ENCODE measurements at regions not wholly inside any gene's neighbourhood (a gene's known extent, or its start where the extent isn't known, plus 50 kb on each side); places are given as distances from the start of the nearest gene placed in this dataset.

DNA sequence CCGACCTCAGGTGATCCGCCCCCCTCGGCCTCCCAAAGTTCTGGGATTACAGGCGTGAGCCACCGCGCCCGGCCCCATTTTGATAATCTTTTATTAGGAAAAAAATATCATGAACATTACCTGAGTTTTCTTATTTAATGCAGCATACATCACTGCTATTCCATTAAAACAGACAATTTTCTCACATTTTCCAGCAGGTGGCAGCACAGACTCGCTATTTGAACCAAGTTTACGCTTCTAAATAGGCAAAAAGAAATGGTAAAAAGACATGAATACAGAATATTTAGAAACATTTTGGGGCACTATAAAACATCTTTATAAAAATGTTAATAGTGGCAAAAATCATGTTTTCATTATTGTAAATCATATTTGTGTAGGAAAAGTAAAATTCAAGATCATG is 903.1 kb downstream of the SLITRK6 start:
- in situ Hi-C loops (cut with MboI): no loop called here
- H3K9me3 ChIP-seq (ENCODE audit: low read depth): no peaks in the 10 kb centered on the region
- H3K4me3 ChIP-seq: no peak overlapping the region
- H3K4me1 ChIP-seq (ENCODE audit: insufficient read depth): no peaks in the 10 kb centered on the region
- no peak for TF ChIP-seq EZH2 (IDR thresholded peaks at IDR 0.05; ENCODE audit: insufficient read depth, poor library complexity, severe bottlenecking)
- no peak for TF ChIP-seq EZH2phosphoT487 (IDR thresholded peaks at IDR 0.05; ENCODE audit: insufficient read depth, low read depth)
- no peaks in the 10 kb centered on the region for H3K27me3 ChIP-seq (replicated peaks; ENCODE audit: insufficient read depth)
- no peaks in the 10 kb centered on the region for H3K79me2 ChIP-seq (ENCODE audit: insufficient read depth)
- no peak overlapping the region for H2AFZ ChIP-seq
- H3K27ac ChIP-seq: no peak overlapping the region
- no peak overlapping the region for H3K4me2 ChIP-seq (ENCODE audit: unreplicated experiment)
- no peaks in the 10 kb centered on the region for H3K9me2 ChIP-seq (ENCODE audit: insufficient read depth)
- H3K36me3 ChIP-seq (ENCODE audit: low read depth): no peaks in the 10 kb centered on the region
- no peak overlapping the region for H3K9ac ChIP-seq
- H4K20me1 ChIP-seq (ENCODE audit: insufficient read depth): no peaks in the 10 kb centered on the region
- WGBS, 2 experiments (ENCODE audit: low coverage in 1 of 2, low lambda C conversion rate in 2 of 2, missing lambda C conversion rate in 2 of 2): 1 to 2% methylated on average over 9 of the region's 9 CpGs
- H3F3A ChIP-seq (ENCODE audit: insufficient read depth): no peaks in the 10 kb centered on the region
- peak; percentile 49 for DNase-seq

DNA sequence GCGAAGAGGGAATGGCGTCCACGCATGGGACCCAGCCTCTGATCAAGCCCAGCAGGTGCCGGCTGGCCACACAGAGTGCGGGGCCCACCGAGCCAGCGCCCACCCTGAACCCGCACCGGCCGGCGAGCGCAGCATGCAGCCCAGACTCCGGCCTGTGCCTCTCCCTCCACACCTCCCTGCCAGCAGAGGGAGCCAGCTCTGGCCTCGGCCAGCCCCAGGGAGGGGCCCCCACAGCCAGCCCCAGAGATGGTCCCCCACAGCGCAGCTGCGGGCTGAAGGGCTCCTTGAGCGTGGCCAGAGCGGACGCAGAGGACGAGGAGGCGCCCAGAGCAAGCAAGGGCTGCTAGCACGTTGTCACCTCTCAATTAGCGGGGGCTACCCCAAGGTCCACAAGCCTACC is 904.5 kb downstream of the SLITRK6 start:
- no peaks in the 10 kb centered on the region for H3K27me3 ChIP-seq (replicated peaks; ENCODE audit: insufficient read depth)
- H2AFZ ChIP-seq: no peak overlapping the region
- no peaks in the 10 kb centered on the region for H3K9me3 ChIP-seq (ENCODE audit: low read depth)
- no peak for DNase-seq
- WGBS, 2 experiments (ENCODE audit: low coverage in 1 of 2, low lambda C conversion rate in 2 of 2, missing lambda C conversion rate in 2 of 2): 76 to 81% methylated on average over 21 to 23 of the region's 23 CpGs
- H3K4me2 ChIP-seq (ENCODE audit: unreplicated experiment): no peak overlapping the region
- H3K27ac ChIP-seq: no peak overlapping the region
- in situ Hi-C loops (cut with MboI): no loop called here
- H3K4me1 ChIP-seq (ENCODE audit: insufficient read depth): no peaks in the 10 kb centered on the region
- H3K4me3 ChIP-seq: no peak overlapping the region
- no peaks in the 10 kb centered on the region for H4K20me1 ChIP-seq (ENCODE audit: insufficient read depth)
- no peaks in the 10 kb centered on the region for H3K36me3 ChIP-seq (ENCODE audit: low read depth)
- no peak overlapping the region for H3K9ac ChIP-seq
- no peaks in the 10 kb centered on the region for H3K79me2 ChIP-seq (ENCODE audit: insufficient read depth)
- no peak for TF ChIP-seq EZH2phosphoT487 (IDR thresholded peaks at IDR 0.05; ENCODE audit: insufficient read depth, low read depth)
- TF ChIP-seq EZH2 (IDR thresholded peaks at IDR 0.05; ENCODE audit: insufficient read depth, poor library complexity, severe bottlenecking): no peak
- H3F3A ChIP-seq (ENCODE audit: insufficient read depth): no peaks in the 10 kb centered on the region
- no peaks in the 10 kb centered on the region for H3K9me2 ChIP-seq (ENCODE audit: insufficient read depth)

DNA sequence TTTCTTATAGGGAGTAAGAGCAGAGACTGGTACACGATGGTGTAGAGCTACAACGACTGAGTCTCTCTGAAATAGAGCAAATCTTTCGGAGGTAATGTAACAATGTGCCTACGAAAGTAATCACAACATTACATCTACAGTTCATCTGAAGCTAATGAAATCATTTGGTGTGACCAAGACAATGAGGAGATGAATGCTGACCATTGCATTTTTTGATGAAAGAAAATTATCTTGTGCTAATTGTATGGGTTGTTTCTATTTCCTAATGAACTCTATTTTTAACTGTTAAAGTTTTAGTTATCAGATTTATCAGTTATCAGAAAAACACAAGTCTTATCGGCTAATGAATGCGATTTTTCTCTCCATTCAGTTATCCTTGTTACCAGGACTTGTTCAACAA is 913.4 kb downstream of the SLITRK6 start:
- no peak for DNase-seq
- H3K36me3 ChIP-seq (ENCODE audit: low read depth): no peaks in the 10 kb centered on the region
- no peak overlapping the region for H2AFZ ChIP-seq
- H3F3A ChIP-seq (ENCODE audit: insufficient read depth): no peaks in the 10 kb centered on the region
- no peaks in the 10 kb centered on the region for H3K79me2 ChIP-seq (ENCODE audit: insufficient read depth)
- TF ChIP-seq EZH2phosphoT487 (IDR thresholded peaks at IDR 0.05; ENCODE audit: insufficient read depth, low read depth) (no peak), EZH2 (IDR thresholded peaks at IDR 0.05; ENCODE audit: insufficient read depth, poor library complexity, severe bottlenecking) (no peak)
- H3K9ac ChIP-seq: no peak overlapping the region
- no peaks in the 10 kb centered on the region for H3K9me3 ChIP-seq (ENCODE audit: low read depth)
- 34 to 37% methylated on average over 6 of the region's 6 CpGs for WGBS, 2 experiments (ENCODE audit: low coverage in 1 of 2, low lambda C conversion rate in 2 of 2, missing lambda C conversion rate in 2 of 2)
- in situ Hi-C loops (cut with MboI): no loop called here
- no peak overlapping the region for H3K4me3 ChIP-seq
- H3K27me3 ChIP-seq (replicated peaks; ENCODE audit: insufficient read depth): no peaks in the 10 kb centered on the region
- no peak overlapping the region for H3K27ac ChIP-seq
- H4K20me1 ChIP-seq (ENCODE audit: insufficient read depth): no peaks in the 10 kb centered on the region
- H3K4me1 ChIP-seq (ENCODE audit: insufficient read depth): no peaks in the 10 kb centered on the region
- no peaks in the 10 kb centered on the region for H3K9me2 ChIP-seq (ENCODE audit: insufficient read depth)
- no peak overlapping the region for H3K4me2 ChIP-seq (ENCODE audit: unreplicated experiment)

DNA sequence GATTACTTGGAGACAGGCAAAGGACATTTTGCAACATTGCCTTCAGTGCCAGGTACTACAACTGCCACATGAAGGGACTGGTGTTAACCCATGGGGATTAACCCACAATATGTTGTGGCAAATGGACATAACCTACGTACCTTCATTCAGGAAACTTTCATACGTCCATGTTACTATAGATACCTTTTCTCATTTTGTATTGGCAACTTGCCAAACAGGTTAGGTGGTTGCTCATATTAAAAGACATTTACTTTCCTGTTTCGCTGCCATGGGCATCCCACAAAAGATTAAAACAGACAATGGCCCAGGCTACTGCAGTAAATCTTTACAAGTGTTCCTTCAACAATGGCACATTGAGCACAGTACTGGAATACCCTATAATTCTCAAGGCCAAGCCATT is 925.3 kb downstream of the SLITRK6 start:
- in situ Hi-C loops (cut with MboI): no loop called here
- H3K4me3 ChIP-seq: no peak overlapping the region
- no peaks in the 10 kb centered on the region for H3K9me2 ChIP-seq (ENCODE audit: insufficient read depth)
- H3F3A ChIP-seq (ENCODE audit: insufficient read depth): no peaks in the 10 kb centered on the region
- H2AFZ ChIP-seq: no peak overlapping the region
- no peak for DNase-seq
- no peaks in the 10 kb centered on the region for H3K4me1 ChIP-seq (ENCODE audit: insufficient read depth)
- H3K9ac ChIP-seq: no peak overlapping the region
- H3K36me3 ChIP-seq (ENCODE audit: low read depth): no peaks in the 10 kb centered on the region
- 25 to 27% methylated on average over 3 of the region's 3 CpGs for WGBS, 2 experiments (ENCODE audit: low coverage in 1 of 2, low lambda C conversion rate in 2 of 2, missing lambda C conversion rate in 2 of 2)
- no peaks in the 10 kb centered on the region for H3K9me3 ChIP-seq (ENCODE audit: low read depth)
- TF ChIP-seq EZH2 (IDR thresholded peaks at IDR 0.05; ENCODE audit: insufficient read depth, poor library complexity, severe bottlenecking) (no peak), EZH2phosphoT487 (IDR thresholded peaks at IDR 0.05; ENCODE audit: insufficient read depth, low read depth) (no peak)
- H3K27ac ChIP-seq: no peak overlapping the region
- H4K20me1 ChIP-seq (ENCODE audit: insufficient read depth): no peaks in the 10 kb centered on the region
- H3K4me2 ChIP-seq (ENCODE audit: unreplicated experiment): no peak overlapping the region
- H3K79me2 ChIP-seq (ENCODE audit: insufficient read depth): no peaks in the 10 kb centered on the region
- H3K27me3 ChIP-seq (replicated peaks; ENCODE audit: insufficient read depth): no peaks in the 10 kb centered on the region

DNA sequence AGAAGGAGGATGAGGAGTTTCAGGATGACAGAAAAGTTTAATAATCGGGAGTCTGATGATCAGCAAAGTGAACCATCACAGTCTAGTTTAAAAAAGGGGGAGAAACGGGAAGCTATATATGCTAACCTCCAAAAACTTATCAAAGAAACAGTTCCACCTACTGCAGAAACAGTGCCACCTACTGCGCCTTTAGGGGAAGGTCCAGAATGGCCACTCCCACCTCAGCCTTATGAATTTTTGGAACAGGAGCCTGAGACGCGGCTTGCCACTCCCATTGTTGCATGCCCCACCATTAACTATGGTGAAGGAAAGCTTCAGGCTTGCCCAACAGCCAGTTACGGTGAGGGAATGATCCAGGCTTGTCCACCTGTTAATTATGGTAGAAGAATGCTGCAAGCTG is 929.0 kb downstream of the SLITRK6 start:
- H3K79me2 ChIP-seq (ENCODE audit: insufficient read depth): no peaks in the 10 kb centered on the region
- H3K4me1 ChIP-seq (ENCODE audit: insufficient read depth): no peaks in the 10 kb centered on the region
- H3K4me2 ChIP-seq (ENCODE audit: unreplicated experiment): no peak overlapping the region
- DNase-seq: peak; percentile 6
- H4K20me1 ChIP-seq (ENCODE audit: insufficient read depth): no peaks in the 10 kb centered on the region
- no peak overlapping the region for H3K27ac ChIP-seq
- in situ Hi-C loops (cut with MboI): no loop called here
- TF ChIP-seq EZH2phosphoT487 (IDR thresholded peaks at IDR 0.05; ENCODE audit: insufficient read depth, low read depth): no peak
- TF ChIP-seq EZH2 (IDR thresholded peaks at IDR 0.05; ENCODE audit: insufficient read depth, poor library complexity, severe bottlenecking): no peak
- H3K36me3 ChIP-seq (ENCODE audit: low read depth): no peaks in the 10 kb centered on the region
- no peak overlapping the region for H3K9ac ChIP-seq
- H3K9me3 ChIP-seq (ENCODE audit: low read depth): no peaks in the 10 kb centered on the region
- 32 to 36% methylated on average over 6 of the region's 6 CpGs for WGBS, 2 experiments (ENCODE audit: low coverage in 1 of 2, low lambda C conversion rate in 2 of 2, missing lambda C conversion rate in 2 of 2)
- no peaks in the 10 kb centered on the region for H3K9me2 ChIP-seq (ENCODE audit: insufficient read depth)
- H3K4me3 ChIP-seq: no peak overlapping the region
- H3F3A ChIP-seq (ENCODE audit: insufficient read depth): no peaks in the 10 kb centered on the region
- H3K27me3 ChIP-seq (replicated peaks; ENCODE audit: insufficient read depth): no peaks in the 10 kb centered on the region
- H2AFZ ChIP-seq: no peak overlapping the region
